Activated CD8-positive, alpha-beta memory T cell treated with anti-CD3 and anti-CD28 coated beads for 24 hours (primary cell): ENCODE measurements at regions not wholly inside any gene's neighbourhood (a gene's known extent, or its start where the extent isn't known, plus 50 kb on each side); places are given as distances from the start of the nearest gene placed in this dataset.
"Not testable (repeated sequence)": the region's sequence is repeated elsewhere in the genome, so short reads cannot be mapped to it uniquely, and the experiment has no call there.

ENCODE experiments used
- DNase-seq: peaks from one replicate; pipeline ENCODE4 v3.0.0-alpha.2; 2020

DNA sequence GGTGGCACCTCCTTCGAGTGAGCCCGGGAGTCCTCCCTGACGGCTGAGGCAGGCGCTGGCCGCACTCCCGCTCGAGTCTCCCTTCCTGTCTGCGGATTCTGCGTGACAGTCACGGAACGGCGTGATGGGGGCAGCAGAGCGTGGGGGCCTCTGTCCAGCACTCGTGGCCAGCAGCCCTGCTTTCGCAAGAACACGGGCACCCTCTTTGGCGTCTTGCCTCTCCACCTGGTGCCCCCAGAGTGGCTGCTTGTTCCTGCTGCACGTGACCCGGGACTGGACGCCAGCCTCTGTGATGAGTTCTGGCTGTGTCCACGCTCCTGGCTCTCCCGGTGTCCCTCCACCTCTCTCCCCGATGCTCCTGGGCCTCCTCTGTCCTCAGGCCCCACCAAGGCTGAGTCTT, 136.9 kb downstream of the TMEM121 start:
- DNase-seq = not testable (repeated sequence)

DNA sequence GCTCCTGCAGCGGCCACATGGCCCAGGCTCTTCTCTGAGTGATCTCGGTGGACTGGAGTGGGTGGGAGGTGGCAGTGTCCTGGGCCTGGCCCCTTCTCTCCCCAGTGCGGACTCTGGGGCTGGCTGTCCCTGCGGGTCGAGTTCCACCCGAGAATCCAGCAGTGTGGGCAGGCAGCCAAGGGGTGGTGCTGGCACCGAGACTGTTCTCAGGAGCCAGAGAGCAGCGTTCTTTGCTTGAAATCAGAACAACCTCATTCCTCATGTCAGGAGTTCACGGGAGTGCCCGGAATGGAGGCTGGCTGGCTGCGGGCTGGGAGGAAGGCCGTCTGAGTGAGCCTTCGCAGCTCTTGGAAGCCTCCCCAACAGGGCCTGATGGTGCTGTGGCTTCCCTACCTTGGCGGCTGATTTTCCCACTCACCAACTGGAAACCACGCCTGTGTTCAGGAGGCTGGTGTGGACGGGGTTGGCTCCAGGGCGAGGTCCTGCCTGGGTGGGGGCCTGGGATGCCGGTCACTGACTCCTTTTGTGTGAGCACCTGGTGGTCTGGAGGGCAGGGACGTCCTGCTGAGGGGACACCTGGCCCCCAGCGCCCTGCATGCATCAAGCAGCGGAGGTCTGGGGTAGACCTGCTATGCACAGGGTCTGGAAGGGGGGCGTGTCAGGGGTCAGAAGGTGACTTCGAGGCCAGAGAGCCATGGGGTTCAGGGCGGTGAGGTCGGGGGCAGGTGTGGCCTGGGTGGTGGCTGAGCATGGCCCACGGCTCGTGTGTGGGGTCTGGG, 137.6 kb downstream of the TMEM121 start:
- not testable (repeated sequence) for DNase-seq

DNA sequence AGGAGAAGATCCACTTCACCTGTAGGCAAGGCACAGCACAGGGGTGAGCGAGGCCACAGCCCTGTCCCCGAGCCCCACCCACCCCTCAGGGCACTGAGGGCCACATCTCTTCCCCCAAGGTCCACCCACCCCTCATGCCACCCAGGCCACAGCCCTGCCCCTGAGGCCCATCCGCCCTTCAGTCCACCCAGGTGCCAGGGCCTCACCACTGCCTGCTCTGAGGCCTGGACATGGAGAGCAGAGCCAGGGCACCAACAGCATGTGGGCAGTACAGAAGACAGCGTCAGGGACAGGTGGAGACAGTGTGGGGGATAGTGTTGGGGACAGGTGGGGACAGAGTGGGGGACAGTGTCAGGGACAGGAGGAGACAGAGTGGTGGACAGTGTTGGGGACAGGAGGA, 138.3 kb downstream of the TMEM121 start:
- no peak for DNase-seq

DNA sequence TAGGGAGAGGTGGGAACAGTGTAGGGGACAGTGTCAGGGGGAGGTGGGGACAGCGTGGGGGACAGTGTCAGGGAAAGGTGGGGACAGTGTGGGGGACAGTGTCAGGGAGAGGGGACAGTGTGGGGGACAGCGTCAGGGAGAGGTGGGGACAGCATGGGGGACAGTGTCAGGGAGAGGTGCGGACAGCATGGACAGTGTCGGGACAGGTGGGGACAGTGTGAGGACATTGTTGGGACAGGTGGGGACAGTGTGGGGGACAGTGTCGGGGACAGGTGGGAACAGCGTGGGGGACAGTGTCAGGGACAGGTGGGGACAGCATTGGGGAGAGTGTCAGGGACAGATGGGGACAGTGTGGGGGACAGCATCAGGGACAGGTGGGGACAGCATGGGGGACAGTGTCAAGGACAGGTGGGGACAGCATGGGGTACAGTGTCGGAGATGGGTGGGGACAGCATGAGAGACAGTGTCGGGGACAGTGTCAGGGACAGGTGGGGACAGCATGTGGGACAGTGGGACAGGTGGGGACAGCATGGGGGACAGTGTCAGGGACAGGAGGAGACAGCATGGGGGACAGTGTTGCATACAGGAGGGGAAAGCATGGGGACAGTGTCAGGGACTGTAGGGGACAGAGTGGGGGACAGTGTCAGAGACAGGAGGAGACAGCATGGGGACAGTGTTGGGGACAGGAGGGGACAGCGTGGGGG, 139.0 kb downstream of the TMEM121 start:
- no peak for DNase-seq

DNA sequence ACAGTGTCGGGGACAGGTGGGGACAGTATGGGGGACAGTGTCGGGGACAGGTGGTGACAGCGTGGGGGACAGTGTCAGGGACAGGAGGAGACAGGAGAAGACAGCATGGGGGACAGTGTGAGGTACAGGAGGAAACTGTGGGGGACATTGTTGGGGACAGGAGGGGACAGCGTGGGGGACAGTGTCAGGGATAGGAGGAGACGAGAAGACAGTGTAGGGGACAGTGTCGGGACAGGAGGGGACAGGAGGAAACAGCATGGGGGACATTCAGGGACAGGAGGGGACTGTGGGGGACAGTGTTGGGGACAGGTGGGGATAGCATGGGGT, 139.5 kb downstream of the TMEM121 start:
- no peak for DNase-seq

DNA sequence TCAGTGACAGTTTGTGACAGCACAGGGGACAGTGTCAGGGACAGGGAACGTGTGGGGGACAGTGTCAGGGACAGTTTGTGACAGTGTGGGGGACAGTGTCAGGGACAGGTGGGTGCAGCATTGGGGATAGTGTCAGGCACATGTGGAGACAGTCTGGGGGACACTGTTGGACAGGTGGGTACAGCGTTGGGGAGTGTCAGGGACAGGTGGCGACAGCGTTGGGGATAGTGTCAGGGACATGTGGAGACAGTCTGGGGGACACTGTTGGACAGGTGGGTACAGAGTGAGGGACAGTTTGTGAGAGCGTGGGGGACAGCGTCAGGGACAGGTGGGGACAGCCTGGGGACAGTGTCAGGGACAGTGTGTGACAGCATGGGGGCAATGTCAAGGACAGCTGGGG, 140.0 kb downstream of the TMEM121 start:
- no peak for DNase-seq

DNA sequence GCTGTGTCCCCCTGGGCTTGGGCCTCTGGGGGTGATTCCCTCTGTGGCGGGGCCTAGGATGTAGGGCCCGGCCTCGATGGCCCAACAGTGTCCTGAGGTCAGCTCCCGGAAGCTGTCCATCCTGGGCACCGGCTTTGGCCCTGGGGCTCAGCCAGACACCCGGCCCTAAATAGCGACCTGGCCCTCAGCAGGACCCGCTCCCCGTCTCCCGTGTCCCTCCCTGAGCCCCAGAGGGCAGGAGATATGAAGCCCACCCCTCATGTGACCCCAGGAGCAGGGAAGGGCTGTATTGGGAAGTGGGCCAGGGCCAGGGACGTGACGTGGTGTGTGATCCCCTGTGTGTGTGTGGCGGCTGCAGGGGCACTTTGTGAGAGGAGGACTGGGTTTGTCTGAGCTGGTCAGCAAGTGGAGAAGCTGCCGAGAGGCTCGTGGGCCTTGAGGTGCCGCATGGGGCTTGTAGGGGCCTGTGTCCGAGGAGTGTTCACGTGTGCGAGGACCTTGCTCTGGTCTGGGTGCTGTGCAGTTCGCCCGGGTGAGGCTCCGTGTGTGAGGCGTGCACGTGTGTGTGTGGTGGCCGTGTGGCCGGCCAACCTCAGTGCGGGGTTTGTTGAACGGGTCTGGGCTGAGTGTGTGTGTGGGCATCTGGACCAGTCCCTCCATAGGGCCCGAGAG, 140.7 kb downstream of the TMEM121 start:
- not testable (repeated sequence) for DNase-seq

DNA sequence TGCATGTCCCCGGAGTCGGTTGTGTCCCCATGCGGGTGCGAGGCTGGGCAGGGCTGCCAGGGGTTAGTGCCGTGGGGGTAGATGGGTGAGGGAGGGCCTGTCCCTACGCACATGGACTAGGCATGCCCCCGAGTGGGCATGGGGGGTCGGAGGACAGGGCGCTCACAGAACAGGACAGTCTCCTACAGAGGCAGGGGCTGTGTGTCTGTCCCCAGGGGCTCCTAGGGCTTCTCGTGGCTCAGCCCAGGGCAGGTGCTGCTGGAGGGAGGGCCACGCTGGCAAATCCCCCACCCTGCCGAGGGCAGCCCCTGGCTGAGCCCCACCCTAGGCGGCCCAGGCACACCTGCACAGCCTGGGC, 141.3 kb downstream of the TMEM121 start:
- not testable (repeated sequence) for DNase-seq

DNA sequence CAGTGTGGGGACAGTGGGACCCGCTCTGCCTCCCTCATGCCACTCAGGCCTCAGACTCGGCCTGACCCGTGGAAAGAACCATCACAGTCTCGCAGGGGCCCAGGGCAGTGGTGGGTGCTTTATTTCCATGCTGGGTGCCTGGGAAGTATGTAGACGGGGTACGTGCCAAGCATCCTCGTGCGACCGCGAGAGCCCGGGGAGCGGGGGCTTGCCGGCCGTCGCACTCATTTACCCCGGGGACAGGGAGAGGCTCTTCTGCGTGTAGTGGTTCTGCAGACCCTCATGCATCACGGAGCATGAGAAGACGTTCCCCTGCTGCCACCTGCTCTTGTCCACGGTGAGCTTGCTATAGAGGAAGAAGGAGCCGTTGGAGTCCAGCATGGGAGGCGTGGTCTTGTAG, 141.6 kb downstream of the TMEM121 start:
- not testable (repeated sequence) for DNase-seq

DNA sequence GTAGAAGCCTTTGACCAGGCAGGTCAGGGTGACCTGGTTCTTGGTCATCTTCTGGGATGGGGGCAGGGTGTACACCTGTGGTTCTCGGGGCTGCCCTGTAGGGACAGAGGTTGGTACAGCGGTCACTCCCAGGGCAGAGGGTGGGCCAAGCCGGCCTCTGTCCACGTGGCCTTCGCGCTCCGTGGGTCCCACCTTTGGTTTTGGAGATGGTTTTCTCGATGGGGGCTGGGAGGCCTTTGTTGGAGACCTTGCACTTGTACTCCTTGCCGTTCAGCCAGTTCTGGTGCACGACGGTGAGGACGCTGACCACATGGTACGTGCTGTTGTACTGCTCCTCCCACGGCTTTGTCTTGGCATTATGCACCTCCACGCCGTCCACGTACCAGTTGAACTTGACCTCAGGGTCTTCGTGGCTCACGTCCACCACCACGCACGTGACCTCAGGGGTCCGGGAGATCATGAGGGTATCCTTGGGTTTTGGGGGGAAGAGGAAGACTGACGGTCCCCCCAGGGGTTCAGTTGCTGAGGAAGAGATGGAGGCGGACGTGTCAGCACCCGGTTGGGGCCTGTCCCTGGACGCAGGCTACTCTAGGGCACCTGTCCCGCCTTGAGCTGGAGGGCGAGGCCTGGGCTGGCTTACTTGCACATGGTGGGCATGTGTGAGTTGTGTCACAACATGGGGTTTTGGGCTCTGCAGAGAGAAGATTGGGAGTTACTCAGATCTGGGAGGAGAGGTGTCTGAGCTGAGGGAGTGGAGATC, 142.3 kb downstream of the TMEM121 start:
- not testable (repeated sequence) for DNase-seq

DNA sequence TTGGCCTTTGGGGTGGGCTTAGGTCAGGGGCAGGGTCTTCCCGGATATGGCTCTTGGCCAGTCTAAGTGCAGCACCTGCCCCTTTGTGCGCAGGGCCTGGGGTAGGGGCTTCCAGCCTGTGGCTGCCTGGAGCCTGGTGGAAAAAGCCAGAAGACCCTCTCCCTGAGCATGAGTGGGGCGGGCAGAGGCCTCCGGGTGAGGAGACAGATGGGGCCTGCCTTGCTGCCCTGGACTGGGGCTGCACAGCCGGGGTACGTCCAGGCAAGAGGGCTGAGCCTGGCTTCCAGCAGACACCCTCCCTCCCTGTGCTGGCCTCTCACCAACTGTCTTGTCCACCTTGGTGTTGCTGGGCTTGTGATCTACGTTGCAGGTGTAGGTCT, 142.8 kb downstream of the TMEM121 start:
- not testable (repeated sequence) for DNase-seq

DNA sequence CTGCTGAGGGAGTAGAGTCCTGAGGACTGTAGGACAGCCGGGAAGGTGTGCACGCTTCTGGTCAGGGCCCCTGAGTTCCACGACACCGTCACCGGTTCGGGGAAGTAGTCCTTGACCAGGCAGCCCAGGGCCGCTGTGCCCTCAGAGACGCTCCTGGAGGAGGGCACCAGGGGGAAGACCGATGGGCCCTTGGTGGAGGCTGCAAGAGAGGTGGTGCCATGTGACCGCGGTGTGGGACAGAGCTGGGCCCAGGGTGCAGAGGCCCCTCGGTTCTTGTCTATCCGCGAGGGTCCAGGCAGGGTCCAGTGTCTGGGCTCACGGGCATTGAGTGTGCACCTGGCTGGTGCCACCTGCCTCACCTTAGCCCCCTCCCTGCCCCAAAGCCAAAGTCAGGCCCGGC, 143.3 kb downstream of the TMEM121 start:
- not testable (repeated sequence) for DNase-seq

DNA sequence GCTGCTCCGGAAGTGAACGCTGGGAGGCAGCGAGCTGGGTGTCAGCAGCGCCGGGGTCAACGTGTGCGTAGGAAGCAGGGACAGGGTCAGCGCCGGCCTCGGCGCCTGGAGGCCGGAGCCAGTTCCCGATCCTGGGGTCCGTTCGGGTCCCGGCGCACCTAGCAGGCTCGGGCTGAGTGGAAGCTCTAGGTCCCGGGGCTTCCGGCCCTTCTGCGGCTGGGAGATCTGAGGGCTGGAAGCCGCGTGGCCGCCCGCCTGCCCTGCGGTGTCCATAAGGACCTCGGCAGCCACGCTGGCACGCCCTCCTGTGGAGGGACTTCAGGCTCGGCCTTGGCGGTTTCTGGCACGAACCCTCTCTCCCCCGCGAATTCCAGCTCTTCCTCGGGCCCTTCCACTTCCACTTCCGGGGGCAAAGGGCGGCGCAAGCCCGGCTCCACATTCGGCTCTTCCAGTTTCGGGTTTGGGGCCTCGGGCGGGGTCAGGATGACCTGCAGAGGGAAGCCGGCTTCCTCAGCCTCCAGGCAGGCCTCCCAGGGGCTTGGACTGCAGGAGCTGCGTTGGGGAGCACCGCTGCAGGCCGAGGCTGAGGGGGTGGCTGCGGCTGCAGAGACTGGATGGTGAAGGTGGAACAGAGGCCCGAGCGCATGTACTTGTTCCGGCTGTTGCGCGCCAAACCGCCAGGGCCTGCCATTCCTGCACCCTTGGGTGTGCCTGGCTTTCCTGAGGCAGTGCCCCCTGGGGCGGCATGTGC, 146.2 kb downstream of the TMEM121 start:
- DNase-seq = peak; percentile 33

DNA sequence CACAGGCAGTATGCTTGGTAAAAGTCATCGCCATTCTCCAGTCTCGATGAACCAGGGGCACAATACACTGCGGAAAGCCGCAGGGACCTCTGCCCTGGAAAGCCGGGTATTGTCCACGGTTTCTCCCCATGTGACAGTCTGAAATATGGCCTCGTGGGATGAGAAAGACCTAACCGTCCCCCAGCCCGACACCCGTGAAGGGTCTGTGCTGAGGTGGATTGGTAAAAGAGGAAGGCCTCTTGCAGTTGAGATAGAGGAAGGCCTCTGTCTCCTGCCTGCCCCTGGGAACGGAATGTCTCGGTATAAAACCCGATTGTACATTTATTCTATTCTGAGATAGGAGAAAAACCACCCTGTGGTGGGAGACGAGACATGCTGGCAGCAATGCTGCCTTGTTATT, 149.1 kb downstream of the TMEM121 start:
- peak; percentile 33 for DNase-seq

DNA sequence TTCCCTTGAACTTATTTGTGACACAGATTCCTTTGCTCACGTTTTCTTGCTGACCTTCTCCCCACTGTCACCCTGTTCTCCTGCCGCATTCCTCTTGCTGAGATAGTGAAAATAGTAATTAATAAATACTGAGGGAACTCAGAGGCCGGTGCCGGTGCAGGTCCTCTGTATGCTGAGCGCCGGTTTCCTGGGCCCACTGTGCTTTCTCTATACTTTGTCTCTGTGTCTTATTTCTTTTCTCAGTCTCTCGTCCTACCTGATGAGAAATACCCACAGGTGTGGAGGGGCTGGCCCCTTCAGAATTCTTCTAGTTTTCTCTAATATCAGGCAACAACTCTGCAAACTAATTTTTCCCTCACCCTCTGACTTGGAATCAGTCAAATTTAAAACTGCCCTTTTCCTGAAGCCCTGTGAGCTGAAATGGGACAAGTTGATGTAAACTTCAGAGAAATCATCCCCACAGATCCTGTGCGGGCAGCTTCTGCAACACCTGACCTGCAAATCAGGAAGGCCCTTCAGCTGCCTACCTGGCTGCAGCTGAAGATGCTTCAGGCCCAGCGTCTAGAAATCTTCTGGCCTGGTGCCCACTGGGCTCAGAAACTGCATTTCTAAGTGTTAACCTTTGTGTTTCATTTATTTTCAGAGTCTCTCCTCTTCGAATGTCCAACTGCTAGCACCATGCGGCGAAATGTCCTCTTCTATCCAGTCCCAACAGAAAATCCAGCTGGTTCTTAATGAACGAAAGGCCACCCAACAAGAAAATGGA, 149.7 kb downstream of the TMEM121 start:
- peak; percentile 24 for DNase-seq

DNA sequence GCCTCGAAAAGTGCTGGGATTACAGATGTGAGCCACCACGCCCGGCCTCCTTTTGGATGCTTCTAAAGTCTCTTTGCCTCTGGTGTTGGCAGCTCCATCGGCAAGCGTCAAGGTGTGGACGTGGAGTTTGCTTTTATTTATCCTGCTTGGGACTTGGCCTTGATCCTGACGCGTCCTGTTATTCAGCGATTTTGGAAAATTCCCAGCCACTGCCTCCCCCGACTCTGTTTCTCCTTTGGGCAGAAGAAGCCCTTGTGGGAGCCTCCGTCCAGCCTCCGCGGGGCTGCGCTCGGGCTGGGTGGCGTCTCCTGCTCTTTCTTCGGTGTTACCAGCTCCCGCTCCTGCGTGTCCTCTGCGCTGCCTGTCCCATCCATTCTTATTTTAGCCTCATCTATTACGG, 151.7 kb downstream of the TMEM121 start:
- DNase-seq = peak; percentile 56

DNA sequence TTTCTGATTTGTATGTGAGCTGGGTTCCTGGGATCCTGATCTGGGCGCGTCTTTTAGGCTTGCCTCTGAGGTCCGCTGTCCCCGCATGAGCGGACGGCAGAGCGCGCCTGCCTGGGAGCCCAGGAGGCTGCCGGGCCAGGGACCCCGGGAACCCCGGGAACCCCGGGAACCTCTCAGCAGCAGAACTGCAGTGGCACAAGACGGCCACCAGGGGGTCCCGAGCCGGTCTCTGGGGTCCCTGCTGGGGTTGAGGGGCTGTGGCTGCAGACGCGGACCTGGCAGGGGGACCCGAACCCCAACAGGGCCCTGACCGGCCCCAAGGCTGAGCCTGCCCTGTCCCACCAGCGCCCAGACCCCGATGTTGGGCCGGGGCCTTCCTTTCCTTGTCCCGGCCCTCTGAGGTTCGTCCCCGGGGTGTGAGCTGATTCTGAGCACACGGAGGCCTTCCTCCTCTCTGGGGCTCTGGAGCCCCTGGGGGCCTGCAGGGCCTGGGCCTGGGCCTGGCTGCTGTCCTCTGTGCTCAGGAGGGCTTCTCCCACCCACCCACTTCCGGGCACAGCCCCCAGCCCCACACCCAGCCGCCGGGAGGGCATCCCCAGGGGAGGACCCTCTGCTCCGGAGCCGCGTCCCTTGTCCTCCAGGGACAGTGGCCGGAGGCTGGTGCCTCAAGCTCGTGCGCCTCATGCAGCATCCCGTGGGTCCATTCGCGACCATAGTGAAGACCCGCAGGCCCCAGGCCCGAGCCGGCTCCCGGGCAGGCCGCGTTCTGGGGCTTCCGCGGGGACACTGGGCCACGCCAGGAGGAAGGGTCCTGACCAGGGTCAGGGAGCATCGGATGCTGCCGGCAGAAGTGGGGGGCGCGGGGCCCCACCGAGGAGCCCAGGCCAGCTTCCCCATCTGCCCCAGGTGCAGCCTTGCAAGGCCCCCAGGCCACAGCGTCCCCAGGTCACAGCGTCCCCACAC, 152.9 kb downstream of the TMEM121 start:
- DNase-seq = peak; percentile 59

DNA sequence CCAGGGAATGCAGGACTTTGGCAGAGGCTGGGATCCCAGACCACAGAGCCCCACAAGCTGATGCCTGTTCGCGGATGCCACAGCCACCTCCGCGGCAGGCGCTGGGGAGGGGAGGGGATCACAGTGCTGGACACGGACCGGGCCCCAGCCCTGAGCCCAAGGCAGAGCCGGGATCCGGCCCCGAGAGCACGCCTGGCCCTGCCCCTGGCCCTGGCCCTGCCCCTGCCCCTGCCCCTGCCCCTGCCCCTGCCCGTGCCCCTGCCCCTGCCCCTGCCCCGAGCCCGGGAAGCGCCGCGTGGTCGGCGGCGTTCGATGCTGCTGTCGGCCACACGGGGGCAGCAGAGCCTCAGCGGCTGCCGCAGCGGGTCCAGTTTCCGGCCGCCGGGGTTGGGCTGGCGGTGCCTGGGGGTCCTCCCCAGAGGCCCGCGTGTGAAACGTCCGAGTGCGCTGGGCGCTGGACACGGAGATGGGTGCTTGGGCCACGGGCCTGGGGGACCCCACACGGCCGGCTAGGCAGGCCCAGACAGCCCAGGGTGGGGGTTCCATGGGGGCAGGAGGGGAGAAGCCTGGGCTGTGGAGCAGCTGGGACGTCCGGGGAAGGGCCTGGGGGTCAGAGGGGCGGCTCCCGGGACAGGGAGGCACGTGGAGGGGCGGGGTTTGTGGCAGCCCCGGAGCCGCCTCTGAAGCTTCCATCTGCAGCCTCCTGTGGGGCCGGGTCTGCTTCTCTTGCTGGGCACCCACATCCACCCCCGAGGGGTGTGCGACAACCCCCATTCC, 153.8 kb downstream of the TMEM121 start:
- peak; percentile 86 for DNase-seq

DNA sequence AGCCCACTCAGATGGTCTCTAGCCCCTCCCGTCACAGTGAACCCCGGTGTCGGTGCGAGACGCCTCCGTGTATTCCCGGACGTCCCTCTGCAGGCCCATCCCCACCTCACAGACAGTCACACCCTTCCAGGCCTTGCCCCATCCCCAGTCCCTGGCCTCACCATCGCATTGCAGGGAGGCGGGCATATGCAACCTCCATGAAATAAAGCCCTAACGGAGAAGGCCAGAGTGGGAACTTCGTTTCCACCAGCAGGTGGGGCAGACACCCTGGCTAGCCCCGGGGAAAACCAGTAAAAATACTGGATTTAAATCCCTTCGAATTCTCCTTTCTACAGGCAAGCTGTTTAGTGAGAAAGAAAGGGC, 154.3 kb downstream of the TMEM121 start:
- DNase-seq = peak; percentile 66
